NT2/D1 (cell line): ENCODE measurements at regions not wholly inside any gene's neighbourhood (a gene's known extent, or its start where the extent isn't known, plus 50 kb on each side); places are given as distances from the start of the nearest gene placed in this dataset.
"Not testable (repeated sequence)": the region's sequence is repeated elsewhere in the genome, so short reads cannot be mapped to it uniquely, and the experiment has no call there.

Experiments used
- DNase-seq: peaks from one replicate; pipeline ENCODE4 v3.0.0-alpha.2; 2011; ENCODE audit warnings: low read depth, low spot score
- H3K27me3 ChIP-seq: 2 replicates; pipeline ENCODE4 v1.6.0; 2011; ENCODE audit warnings: mild to moderate bottlenecking; ENCODE audit not compliant: insufficient read length, insufficient read depth
- H3K36me3 ChIP-seq: 2 replicates; pipeline ENCODE4 v1.6.1; 2011; ENCODE audit warnings: mild to moderate bottlenecking, low read length, mixed read lengths; ENCODE audit not compliant: insufficient read depth, insufficient read length
- H3K4me1 ChIP-seq: 2 replicates; pipeline ENCODE4 v1.5.1; 2011; ENCODE audit not compliant: insufficient read depth, insufficient read length
- H3K4me3 ChIP-seq: 2 replicates; pipeline ENCODE4 v1.5.1; 2011; ENCODE audit warnings: low read depth; ENCODE audit not compliant: insufficient read length
- H3K9ac ChIP-seq: 2 replicates; pipeline ENCODE4 v1.6.0; 2011; ENCODE audit warnings: low read depth; ENCODE audit not compliant: insufficient read length
- H3K9me3 ChIP-seq: 2 replicates; pipeline ENCODE4 v1.5.1; 2011; ENCODE audit warnings: mild to moderate bottlenecking, low read length; ENCODE audit not compliant: insufficient read depth

GRCh38 chr6:60450428-60450827, 1835.6 kb downstream of the KHDRBS2 start:
- H3K9ac ChIP-seq, H3K36me3 ChIP-seq, H3K27me3 ChIP-seq, H3K4me1 ChIP-seq, H3K9me3 ChIP-seq, DNase-seq, H3K4me3 ChIP-seq: not testable (repeated sequence)

GRCh38 chr6:60444532-60444931, 1841.5 kb downstream of the KHDRBS2 start:
- not testable (repeated sequence) for H3K36me3 ChIP-seq, H3K9me3 ChIP-seq, H3K9ac ChIP-seq

GRCh38 chr6:60439709-60440108, 1846.3 kb downstream of the KHDRBS2 start:
- not testable (repeated sequence) for H3K27me3 ChIP-seq, H3K9me3 ChIP-seq, H3K4me1 ChIP-seq, H3K4me3 ChIP-seq, H3K36me3 ChIP-seq, H3K9ac ChIP-seq, DNase-seq

More at GRCh38 chr6:60444532-60444931, 1841.5 kb downstream of the KHDRBS2 start:
- H3K27me3 ChIP-seq, H3K4me1 ChIP-seq, DNase-seq, H3K4me3 ChIP-seq: not testable (repeated sequence)

GRCh38 chr6:60422691-60423090, 1863.3 kb downstream of the KHDRBS2 start:
- H3K9ac ChIP-seq, DNase-seq, H3K4me1 ChIP-seq, H3K36me3 ChIP-seq, H3K9me3 ChIP-seq, H3K4me3 ChIP-seq, H3K27me3 ChIP-seq: not testable (repeated sequence)

GRCh38 chr6:60416118-60416517, 1869.9 kb downstream of the KHDRBS2 start:
- H3K4me3 ChIP-seq, H3K27me3 ChIP-seq, H3K36me3 ChIP-seq, H3K4me1 ChIP-seq, H3K9me3 ChIP-seq, H3K9ac ChIP-seq, DNase-seq: not testable (repeated sequence)

GRCh38 chr6:60408747-60409146, 1877.3 kb downstream of the KHDRBS2 start:
- not testable (repeated sequence) for H3K36me3 ChIP-seq, H3K27me3 ChIP-seq, H3K4me3 ChIP-seq, H3K9me3 ChIP-seq, DNase-seq, H3K4me1 ChIP-seq, H3K9ac ChIP-seq

- not testable (repeated sequence) for H3K27me3 ChIP-seq, H3K36me3 ChIP-seq, DNase-seq, H3K9me3 ChIP-seq, H3K4me3 ChIP-seq, H3K9ac ChIP-seq, H3K4me1 ChIP-seq
Measured at GRCh38 chr6:60403268-60403667, 1882.8 kb downstream of the KHDRBS2 start.

GRCh38 chr6:60402490-60402889, 1883.5 kb downstream of the KHDRBS2 start:
- H3K4me3 ChIP-seq, DNase-seq, H3K9me3 ChIP-seq, H3K4me1 ChIP-seq, H3K27me3 ChIP-seq, H3K36me3 ChIP-seq, H3K9ac ChIP-seq: not testable (repeated sequence)

GRCh38 chr6:60395261-60395660, 1890.8 kb downstream of the KHDRBS2 start:
- not testable (repeated sequence) for H3K9me3 ChIP-seq, H3K36me3 ChIP-seq, H3K27me3 ChIP-seq, H3K9ac ChIP-seq, H3K4me3 ChIP-seq, DNase-seq, H3K4me1 ChIP-seq

- H3K4me1 ChIP-seq, H3K27me3 ChIP-seq, H3K4me3 ChIP-seq, DNase-seq, H3K9ac ChIP-seq, H3K9me3 ChIP-seq, H3K36me3 ChIP-seq: not testable (repeated sequence)
Measured at GRCh38 chr6:60392969-60393368, 1893.1 kb downstream of the KHDRBS2 start.

GRCh38 chr6:60389094-60389493, 1896.9 kb downstream of the KHDRBS2 start:
- H3K36me3 ChIP-seq, DNase-seq, H3K9ac ChIP-seq, H3K4me1 ChIP-seq, H3K4me3 ChIP-seq, H3K9me3 ChIP-seq, H3K27me3 ChIP-seq: not testable (repeated sequence)

- not testable (repeated sequence) for H3K4me1 ChIP-seq, H3K9me3 ChIP-seq, H3K36me3 ChIP-seq, H3K27me3 ChIP-seq, DNase-seq, H3K9ac ChIP-seq, H3K4me3 ChIP-seq
Measured at GRCh38 chr6:60384614-60385013, 1901.4 kb downstream of the KHDRBS2 start.

GRCh38 chr6:60382771-60383170, 1903.3 kb downstream of the KHDRBS2 start:
- not testable (repeated sequence) for H3K9me3 ChIP-seq, H3K9ac ChIP-seq, H3K27me3 ChIP-seq, H3K4me1 ChIP-seq, H3K4me3 ChIP-seq, H3K36me3 ChIP-seq
- DNase-seq = peak; percentile 0
